AG10803 (cell line): ENCODE measurements at regions not wholly inside any gene's neighbourhood (a gene's known extent, or its start where the extent isn't known, plus 50 kb on each side); places are given as distances from the start of the nearest gene placed in this dataset.

Experiments
- DNase-seq: peaks from one replicate; pipeline ENCODE4 v3.0.0; 2010; ENCODE audit warnings: low read depth
- H3K4me3 ChIP-seq: 2 replicates; pipeline ENCODE4 v1.5.1; 2011; ENCODE audit warnings: mild to moderate bottlenecking, low read length, control low read depth
- TF ChIP-seq, protein P1 (sequence below): conservative IDR thresholded peaks from 2 replicates; pipeline ENCODE4 v1.5.1; 2011; ENCODE audit warnings: mild to moderate bottlenecking, low read length, control low read depth, inconsistent platforms

DNA sequence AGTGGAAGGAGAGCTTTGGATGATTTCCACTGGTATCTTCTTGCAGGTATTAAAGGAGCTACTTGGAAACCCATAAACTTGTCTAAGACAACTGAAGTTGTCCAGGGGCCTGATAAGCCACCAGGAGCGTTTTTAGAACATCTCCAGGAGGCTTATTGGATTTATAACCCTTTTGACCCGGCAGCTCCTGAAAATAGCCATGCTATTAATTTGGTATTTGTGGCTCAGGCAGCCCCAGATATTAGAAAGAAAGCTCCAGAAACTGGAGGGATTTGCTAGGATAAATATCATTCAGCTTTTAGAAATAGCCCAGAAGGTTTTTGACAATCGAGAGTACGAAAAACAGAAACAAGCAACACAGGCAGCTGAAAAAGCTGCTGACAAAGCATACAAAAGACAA lies 461.0 kb upstream of the HTR1E start:
- TF ChIP-seq, protein P1, sequence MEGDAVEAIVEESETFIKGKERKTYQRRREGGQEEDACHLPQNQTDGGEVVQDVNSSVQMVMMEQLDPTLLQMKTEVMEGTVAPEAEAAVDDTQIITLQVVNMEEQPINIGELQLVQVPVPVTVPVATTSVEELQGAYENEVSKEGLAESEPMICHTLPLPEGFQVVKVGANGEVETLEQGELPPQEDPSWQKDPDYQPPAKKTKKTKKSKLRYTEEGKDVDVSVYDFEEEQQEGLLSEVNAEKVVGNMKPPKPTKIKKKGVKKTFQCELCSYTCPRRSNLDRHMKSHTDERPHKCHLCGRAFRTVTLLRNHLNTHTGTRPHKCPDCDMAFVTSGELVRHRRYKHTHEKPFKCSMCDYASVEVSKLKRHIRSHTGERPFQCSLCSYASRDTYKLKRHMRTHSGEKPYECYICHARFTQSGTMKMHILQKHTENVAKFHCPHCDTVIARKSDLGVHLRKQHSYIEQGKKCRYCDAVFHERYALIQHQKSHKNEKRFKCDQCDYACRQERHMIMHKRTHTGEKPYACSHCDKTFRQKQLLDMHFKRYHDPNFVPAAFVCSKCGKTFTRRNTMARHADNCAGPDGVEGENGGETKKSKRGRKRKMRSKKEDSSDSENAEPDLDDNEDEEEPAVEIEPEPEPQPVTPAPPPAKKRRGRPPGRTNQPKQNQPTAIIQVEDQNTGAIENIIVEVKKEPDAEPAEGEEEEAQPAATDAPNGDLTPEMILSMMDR: no peak
- no peak for DNase-seq
- H3K4me3 ChIP-seq: no peak overlapping the region

DNA sequence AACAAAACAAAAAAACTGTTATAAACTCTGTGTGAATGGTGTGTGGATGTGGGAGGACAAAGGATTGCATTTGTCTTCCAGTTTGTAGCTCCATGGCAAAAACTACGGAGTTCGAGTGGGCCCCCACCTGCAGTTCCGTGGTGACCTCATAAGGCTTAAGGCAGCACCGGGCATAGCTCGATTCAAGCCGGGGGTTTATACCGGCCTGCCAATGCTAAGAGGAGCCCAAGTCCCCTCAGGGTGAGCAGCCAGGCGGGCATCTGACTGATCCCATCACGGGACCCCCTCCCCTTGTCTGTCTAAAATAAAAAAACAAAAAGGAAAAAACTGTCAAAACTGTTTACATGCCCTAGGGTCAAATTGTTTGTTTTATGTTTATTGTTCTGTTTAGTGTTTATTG lies 463.2 kb upstream of the HTR1E start:
- TF ChIP-seq, protein P1: no peak

DNA sequence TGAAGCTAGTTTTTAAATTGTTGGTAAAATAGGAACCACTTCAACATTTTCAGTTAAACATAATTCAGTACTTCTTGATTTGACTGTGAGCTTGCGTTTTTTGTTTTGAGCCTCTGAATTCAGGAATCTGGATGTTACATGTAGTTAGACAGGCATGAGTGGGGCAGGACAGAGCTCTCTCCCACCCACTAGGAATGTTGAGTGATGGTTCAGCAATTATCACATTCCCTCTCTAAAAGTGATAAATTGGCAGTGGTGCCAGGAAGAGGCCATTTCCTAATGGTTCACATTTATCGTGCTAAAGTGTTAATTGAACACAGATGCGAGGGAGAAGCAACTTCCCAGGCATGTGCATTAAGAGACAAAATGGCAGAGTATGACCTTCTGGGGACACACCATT lies 465.5 kb upstream of the HTR1E start:
- TF ChIP-seq, protein P1: no peak
- H3K4me3 ChIP-seq: no peak overlapping the region
- DNase-seq: no peak

More for the DNA sequence above, 463.2 kb upstream of the HTR1E start:
- no peak for DNase-seq
- no peak overlapping the region for H3K4me3 ChIP-seq

DNA sequence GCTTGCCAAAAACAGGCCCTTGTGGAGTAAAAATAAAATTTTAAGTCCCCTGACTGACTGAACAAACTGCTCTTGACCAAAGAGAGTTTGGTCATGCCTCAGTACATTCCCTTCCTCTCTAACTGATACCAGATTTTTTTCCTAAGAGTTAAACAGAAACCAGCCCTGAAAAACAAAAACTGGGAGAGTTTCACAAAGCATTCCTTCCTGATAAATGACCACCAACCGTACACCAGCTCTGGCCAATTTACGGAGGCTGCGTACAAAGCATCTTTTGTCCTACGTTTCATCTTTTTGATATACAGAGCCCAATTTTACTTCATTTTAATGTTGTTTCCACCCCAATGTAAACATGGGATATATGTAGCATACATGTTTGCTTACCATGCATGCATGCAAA lies 477.4 kb upstream of the HTR1E start:
- DNase-seq: no peak
- H3K4me3 ChIP-seq: no peak overlapping the region
- TF ChIP-seq, protein P1: no peak

DNA sequence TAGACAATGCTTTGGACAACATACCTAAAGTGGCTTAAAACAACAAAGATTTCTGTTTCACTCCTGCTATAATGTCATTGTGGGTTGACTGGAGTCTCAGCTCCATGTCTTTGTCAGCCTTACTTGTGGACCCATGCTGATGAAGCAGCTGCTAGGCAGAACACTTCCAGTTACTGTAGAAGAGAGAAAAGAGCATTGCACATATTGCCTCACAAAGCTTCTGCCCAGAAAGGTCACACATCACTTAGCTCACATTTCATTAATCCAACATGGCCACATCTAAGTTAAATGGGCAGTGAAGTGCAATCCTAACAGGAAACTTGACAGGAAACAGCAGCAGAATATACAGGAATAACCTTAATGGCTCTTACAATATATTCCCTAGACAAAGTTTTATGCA lies 480.5 kb upstream of the HTR1E start:
- TF ChIP-seq, protein P1: no peak
- no peak for DNase-seq
- H3K4me3 ChIP-seq: no peak overlapping the region

DNA sequence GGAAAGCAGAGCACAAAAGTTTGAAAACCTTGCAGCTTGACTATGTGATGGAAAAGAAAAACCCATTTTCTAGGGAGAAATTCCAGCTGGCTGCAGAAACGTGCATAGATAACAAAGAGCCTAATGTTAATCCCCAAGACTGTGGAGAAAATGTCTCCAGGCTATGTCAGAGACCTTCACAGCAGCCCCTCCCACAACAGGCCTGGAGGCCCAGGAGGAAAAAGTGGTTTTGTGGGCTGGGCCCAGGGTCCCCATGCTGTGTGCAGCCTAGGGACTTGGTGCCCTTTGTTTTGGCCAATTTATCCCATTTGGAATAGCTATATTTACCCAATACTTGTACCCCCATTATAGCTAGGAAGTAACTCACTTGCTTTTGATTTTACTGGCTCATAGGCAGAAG lies 484.1 kb upstream of the HTR1E start:
- TF ChIP-seq, protein P1: no peak
- DNase-seq: no peak
- no peak overlapping the region for H3K4me3 ChIP-seq

DNA sequence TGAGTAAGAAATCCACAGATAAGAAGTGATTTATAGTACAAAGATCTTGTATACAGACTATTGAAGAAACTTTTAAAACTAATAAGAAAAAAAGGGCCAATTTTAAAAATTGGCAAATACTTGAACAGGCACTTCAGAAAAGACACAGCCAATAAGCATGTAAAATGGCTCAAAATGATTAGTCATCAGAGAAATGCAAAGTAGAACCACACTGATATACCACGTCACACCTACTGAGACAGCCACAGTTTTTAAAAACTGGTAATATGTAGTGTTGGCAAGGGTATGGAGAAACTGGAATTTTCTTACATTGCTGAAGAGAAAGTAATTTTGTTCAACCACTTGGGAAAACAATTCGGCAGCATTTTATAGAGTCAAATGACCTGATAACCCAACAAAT lies 488.9 kb upstream of the HTR1E start:
- DNase-seq: no peak
- TF ChIP-seq, protein P1: no peak

More for the DNA sequence above, 488.9 kb upstream of the HTR1E start:
- no peak overlapping the region for H3K4me3 ChIP-seq
